GM23338 (cell line): ENCODE measurements at regions not wholly inside any gene's neighbourhood (a gene's known extent, or its start where the extent isn't known, plus 50 kb on each side); places are given as distances from the start of the nearest gene placed in this dataset.

Experiments used
- ATAC-seq: fragments of 200-7000 bp; cut with Tn5 transposase; 3 replicates; pipeline ENCODE4 v1.9.1; 2020
- DNase-seq: peaks from one replicate; pipeline ENCODE4 v3.0.0-alpha.2; 2015; ENCODE audit warnings: low spot score
- H2AFZ ChIP-seq: fragments of 200-600 bp; sonication (generic); 2 replicates; pipeline ENCODE4 v1.8.0; 2016; ENCODE audit warnings: antibody characterized with exemption, mild to moderate bottlenecking, moderate library complexity
- H3F3A ChIP-seq: fragments of 200-600 bp; sonication (generic); replicated peaks from 2 replicates; pipeline ENCODE4 v1.8.0; 2017; ENCODE audit warnings: antibody characterized with exemption, mixed run types, low read depth
- H3K27ac ChIP-seq: fragments of 200-600 bp; sonication (generic); 2 replicates; pipeline ENCODE4 v1.6.1; 2016; ENCODE audit warnings: low read depth
- H3K27me3 ChIP-seq: fragments of 200-600 bp; sonication (generic); 2 replicates; pipeline ENCODE4 v1.8.0; 2016; ENCODE audit warnings: mild to moderate bottlenecking, mixed run types, moderate library complexity; ENCODE audit not compliant: insufficient read depth
- H3K36me3 ChIP-seq: fragments of 200-600 bp; sonication (generic); 2 replicates; pipeline ENCODE4 v1.8.0; 2016; ENCODE audit warnings: mild to moderate bottlenecking; ENCODE audit not compliant: insufficient read depth
- H3K4me1 ChIP-seq: fragments of 200-600 bp; sonication (generic); 2 replicates; pipeline ENCODE4 v1.8.0; 2016; ENCODE audit warnings: mild to moderate bottlenecking, moderate library complexity; ENCODE audit not compliant: insufficient read depth
- H3K4me2 ChIP-seq: fragments of 200-600 bp; sonication (generic); 2 replicates; pipeline ENCODE4 v1.7.1; 2017; ENCODE audit warnings: mixed run types
- H3K4me3 ChIP-seq: fragments of 200-600 bp; sonication (generic); 2 replicates; pipeline ENCODE4 v1.6.1; 2016; ENCODE audit warnings: mixed run types
- H3K79me2 ChIP-seq: fragments of 200-600 bp; sonication (generic); replicated peaks from 2 replicates; pipeline ENCODE4 v1.8.0; 2017; ENCODE audit warnings: mild to moderate bottlenecking; ENCODE audit not compliant: insufficient read depth
- H3K9me2 ChIP-seq: fragments of 200-600 bp; sonication (generic); 2 replicates; pipeline ENCODE4 v1.8.0; 2017; ENCODE audit not compliant: insufficient read depth
- H4K20me1 ChIP-seq: fragments of 200-600 bp; sonication (generic); replicated peaks from 2 replicates; pipeline ENCODE4 v1.8.0; 2017; ENCODE audit warnings: mild to moderate bottlenecking; ENCODE audit not compliant: insufficient read depth
- H3K27ac Mint-ChIP-seq: 2 replicates; pipeline ENCODE4 v1.8.0; 2020; ENCODE audit warnings: inconsistent platforms, mild to moderate bottlenecking, moderate library complexity, mixed read lengths
- H3K27me3 Mint-ChIP-seq: 3 replicates; pipeline ENCODE4 v1.8.0; 2022; ENCODE audit warnings: low read depth, mild to moderate bottlenecking, moderate library complexity, mixed read lengths, inconsistent platforms; ENCODE audit not compliant: insufficient read depth, poor library complexity
- H3K36me3 Mint-ChIP-seq: 3 replicates; pipeline ENCODE4 v1.8.0; 2021; ENCODE audit warnings: low read depth, mild to moderate bottlenecking, inconsistent platforms, moderate library complexity, mixed read lengths
- H3K4me1 Mint-ChIP-seq: 3 replicates; pipeline ENCODE4 v1.8.0; 2020; ENCODE audit warnings: mild to moderate bottlenecking, inconsistent platforms, mixed read lengths
- H3K4me3 Mint-ChIP-seq: 3 replicates; pipeline ENCODE4 v1.8.0; 2021; ENCODE audit warnings: moderate library complexity, mild to moderate bottlenecking, inconsistent platforms, mixed read lengths
- H3K9me3 Mint-ChIP-seq: 3 replicates; pipeline ENCODE4 v1.8.0; 2020; ENCODE audit warnings: moderate library complexity, mild to moderate bottlenecking, inconsistent platforms, mixed read lengths
- CREB1 ChIP-seq: fragments of 250-450 bp; sonication (Bioruptor Pico); IDR thresholded peaks from 2 replicates; pipeline ENCODE4 v1.5.0; 2020; ENCODE audit warnings: low read depth, mild to moderate bottlenecking, moderate library complexity
- CTCF ChIP-seq, 2 experiments: fragments of 200-600 bp in 1 of 2; sonication (generic) in 1 of 2; conservative IDR thresholded peaks; 2 replicates each; pipeline versions ENCODE4 v1.5.1 to v1.6.1; 2016 to 2017; ENCODE audit warnings: antibody characterized with exemption in 2 of 2, low read depth in 2 of 2, mild to moderate bottlenecking in 2 of 2, moderate library complexity in 1 of 2
- ETS1 ChIP-seq: IDR thresholded peaks from 2 replicates; pipeline ENCODE4 v1.6.1; 2016; ENCODE audit warnings: antibody characterized with exemption
- EZH2 ChIP-seq: fragments of 200-600 bp; sonication (generic); IDR thresholded peaks from one replicate; pipeline ENCODE4 v1.8.0; 2017; ENCODE audit warnings: antibody characterized with exemption, mild to moderate bottlenecking, low read depth; ENCODE audit not compliant: unreplicated experiment
- EZH2phosphoT487 ChIP-seq: fragments of 200-600 bp; sonication (generic); IDR thresholded peaks from one replicate; pipeline ENCODE4 v1.8.1; 2018; ENCODE audit warnings: antibody characterized with exemption; ENCODE audit not compliant: unreplicated experiment
- JUNB ChIP-seq: IDR thresholded peaks from one replicate; pipeline ENCODE4 v1.6.1; 2016; ENCODE audit warnings: antibody characterized with exemption; ENCODE audit not compliant: unreplicated experiment
- NANOG ChIP-seq: IDR thresholded peaks from 2 replicates; pipeline ENCODE4 v1.6.1; 2016; ENCODE audit warnings: antibody characterized with exemption, borderline replicate concordance
- POLR2AphosphoS5 ChIP-seq: IDR thresholded peaks from 2 replicates; pipeline ENCODE4 v1.6.1; 2016; ENCODE audit warnings: antibody characterized with exemption, low read depth
- REST ChIP-seq: IDR thresholded peaks from one replicate; pipeline ENCODE4 v1.6.1; 2018; ENCODE audit warnings: antibody characterized with exemption; ENCODE audit not compliant: unreplicated experiment
- STAT1 ChIP-seq: IDR thresholded peaks from one replicate; pipeline ENCODE4 v1.6.1; 2016; ENCODE audit warnings: antibody characterized with exemption; ENCODE audit not compliant: unreplicated experiment
- ZNF114 ChIP-seq: fragments of 250-450 bp; sonication (Bioruptor Pico); IDR thresholded peaks from 2 replicates; pipeline ENCODE4 v1.5.0; 2020; ENCODE audit warnings: mild to moderate bottlenecking, moderate library complexity
- ZNF331 ChIP-seq: fragments of 250-450 bp; sonication (Bioruptor Pico); IDR thresholded peaks from 2 replicates; pipeline ENCODE4 v1.5.0; 2020; ENCODE audit warnings: low read depth, mild to moderate bottlenecking, moderate library complexity
- ZNF462 ChIP-seq: fragments of 250-450 bp; sonication (Bioruptor Pico); IDR thresholded peaks from 2 replicates; pipeline ENCODE4 v1.5.0; 2020; ENCODE audit warnings: mild to moderate bottlenecking, moderate library complexity

- no peaks in the 10 kb centered on the region for H3K36me3 Mint-ChIP-seq
- H3K4me1 Mint-ChIP-seq = peaks cover 9% of the 10 kb centered on the region
- H3K27me3 ChIP-seq = no peaks in the 10 kb centered on the region
- no peaks in the 10 kb centered on the region for H4K20me1 ChIP-seq
- TF ChIP-seq POLR2AphosphoS5 (no peak), ETS1 (no peak), CREB1 (CRISPR knock-in tag) (no peak), JUNB (no peak), REST (no peak), ZNF114 (CRISPR knock-in tag) (no peak), ZNF331 (CRISPR knock-in tag) (no peak), NANOG (no peak), EZH2phosphoT487 (no peak), STAT1 (no peak), CTCF (conservative IDR thresholded peaks at IDR 0.05; ENCODE audit: low read depth in 2 of 2) (no peak), ZNF462 (CRISPR knock-in tag) (no peak), EZH2 (no peak)
- H3K27ac Mint-ChIP-seq = no peak overlapping the region; the same call in 1 of the 2 replicates
- H3K79me2 ChIP-seq = no peaks in the 10 kb centered on the region
- no peak overlapping the region for H3K4me3 Mint-ChIP-seq
- H3K27me3 Mint-ChIP-seq = no peaks in the 10 kb centered on the region
- ATAC-seq (no peak; the same call in 2 of the 3 replicates), DNase-seq (no peak)
- H3K4me1 ChIP-seq = no peaks in the 10 kb centered on the region
- no peak overlapping the region for H3K27ac ChIP-seq
- H3K9me3 Mint-ChIP-seq = no peaks in the 10 kb centered on the region
- no peaks in the 10 kb centered on the region for H3K36me3 ChIP-seq
- no peaks in the 10 kb centered on the region for H3K9me2 ChIP-seq
- H2AFZ ChIP-seq = no peak overlapping the region
- no peak overlapping the region for H3K4me2 ChIP-seq
- H3F3A ChIP-seq = no peaks in the 10 kb centered on the region
- H3K4me3 ChIP-seq = no peak overlapping the region
Observed at GRCh38 chr6:50277774-50278173, 228.0 kb upstream of the DEFB112 start.
